IPS DF 19.7 (cell line): ENCODE measurements at regions not wholly inside any gene's neighbourhood (a gene's known extent, or its start where the extent isn't known, plus 50 kb on each side); places are given as distances from the start of the nearest gene placed in this dataset.
A peak's percentile ranks its signal among the peaks of the same experiment; 100 is the strongest.

Source experiments
- DNase-seq: peaks from one replicate; pipeline ENCODE4 v3.0.0-alpha.2; 2013; ENCODE audit warnings: low read depth, low spot score

DNA sequence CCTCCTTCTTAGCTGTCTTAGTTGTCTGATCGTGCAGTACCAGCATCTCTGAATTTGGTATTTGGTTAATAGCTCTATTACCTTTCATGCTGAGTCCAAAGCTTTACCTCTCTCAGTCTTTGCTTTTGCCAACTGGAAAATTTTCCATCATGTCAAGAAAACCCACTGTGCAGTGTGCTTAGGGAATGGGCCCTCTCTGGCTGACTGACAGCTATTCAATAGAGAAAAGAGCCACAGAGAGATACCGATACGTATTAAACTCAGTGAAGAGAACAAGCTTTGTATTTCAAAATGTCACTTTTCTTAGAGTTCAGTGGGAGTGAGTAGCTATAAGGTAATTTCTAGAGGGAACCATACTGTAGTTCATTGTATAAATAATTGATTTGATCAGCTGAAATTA is 1507.1 kb downstream of the C4orf33 start:
- DNase-seq = no peak

DNA sequence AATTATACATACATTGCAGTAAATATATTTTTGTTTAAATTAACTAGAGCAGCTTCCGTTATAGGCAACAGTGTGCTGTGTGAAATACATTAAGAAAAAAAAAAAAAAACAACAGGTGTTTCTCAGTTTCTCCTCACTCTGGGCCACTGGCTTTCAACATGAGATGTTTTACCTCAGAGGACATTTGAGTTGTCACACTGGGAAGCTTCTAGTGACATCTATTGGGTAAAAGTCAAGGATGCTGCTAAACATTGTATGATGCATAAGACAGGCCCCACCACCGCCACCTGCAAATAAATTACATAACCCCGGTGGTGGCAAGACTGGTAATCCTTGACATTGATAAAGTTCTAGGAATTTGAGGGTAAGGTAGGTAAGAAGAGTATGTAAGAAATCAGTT is 1512.2 kb downstream of the C4orf33 start:
- DNase-seq = no peak

GRCh38 chr4:130628531-130628930 is 1532.6 kb downstream of the C4orf33 start:
- no peak for DNase-seq

DNA sequence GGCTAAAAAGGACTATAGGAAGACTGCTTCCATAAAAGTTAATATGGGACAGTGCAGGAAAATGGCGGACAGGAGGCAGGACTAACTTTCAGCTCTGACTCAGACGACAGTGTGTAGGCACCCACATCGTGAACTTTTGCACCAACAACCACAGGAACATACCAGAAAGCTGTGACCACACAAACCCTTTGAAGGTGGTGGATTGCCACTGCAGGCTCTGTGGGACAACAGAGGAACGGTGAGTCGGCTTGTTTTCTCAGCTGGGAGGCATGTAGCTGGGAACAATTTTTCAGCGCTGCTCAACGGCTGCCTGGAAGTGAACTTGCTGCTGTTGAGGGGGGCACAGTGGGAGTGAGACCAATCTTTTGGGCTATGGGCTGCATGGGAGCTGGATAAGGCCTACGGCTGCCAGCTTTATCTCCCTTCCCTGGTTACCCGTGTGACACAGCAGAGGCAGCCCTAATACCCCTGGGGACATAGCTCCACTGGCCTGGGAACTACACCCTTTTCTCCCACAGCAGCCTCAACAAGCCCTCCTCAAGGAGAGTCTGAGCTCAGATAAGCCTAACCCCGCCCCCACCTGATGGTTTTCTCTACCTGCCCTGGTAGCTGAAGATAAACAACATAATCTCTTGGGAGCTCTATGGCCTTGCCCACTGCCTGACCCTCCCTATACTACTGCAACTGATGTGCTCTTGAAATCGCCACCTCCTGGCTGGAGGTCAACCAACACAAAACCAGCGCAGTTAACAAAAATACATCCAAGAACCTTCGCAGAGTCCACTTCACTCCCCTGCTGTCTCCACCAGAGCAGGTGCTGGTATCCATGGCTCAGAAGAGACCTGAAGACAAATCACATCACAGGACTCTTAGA is 1537.0 kb downstream of the C4orf33 start:
- no peak for DNase-seq

GRCh38 chr4:130636486-130636885 is 1540.5 kb downstream of the C4orf33 start:
- no peak for DNase-seq

DNA sequence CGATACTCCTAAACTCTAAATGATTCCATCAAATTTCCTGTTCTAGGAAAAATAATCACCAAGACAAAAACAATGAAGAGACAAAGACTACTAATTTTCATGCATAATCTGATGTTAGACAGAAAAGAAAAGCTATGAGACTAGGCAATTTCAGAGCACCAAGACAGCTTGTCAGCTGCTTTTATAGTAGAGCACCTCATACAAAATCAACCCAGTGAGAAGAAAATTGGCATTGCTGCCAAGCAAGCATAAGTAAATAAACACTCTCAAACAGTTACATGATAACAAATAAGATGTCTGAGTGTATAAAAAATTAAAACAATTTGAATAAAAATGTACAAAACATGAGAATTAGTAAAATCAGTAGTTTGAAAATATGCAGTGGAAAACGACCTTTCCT is 1544.6 kb downstream of the C4orf33 start:
- DNase-seq = no peak

DNA sequence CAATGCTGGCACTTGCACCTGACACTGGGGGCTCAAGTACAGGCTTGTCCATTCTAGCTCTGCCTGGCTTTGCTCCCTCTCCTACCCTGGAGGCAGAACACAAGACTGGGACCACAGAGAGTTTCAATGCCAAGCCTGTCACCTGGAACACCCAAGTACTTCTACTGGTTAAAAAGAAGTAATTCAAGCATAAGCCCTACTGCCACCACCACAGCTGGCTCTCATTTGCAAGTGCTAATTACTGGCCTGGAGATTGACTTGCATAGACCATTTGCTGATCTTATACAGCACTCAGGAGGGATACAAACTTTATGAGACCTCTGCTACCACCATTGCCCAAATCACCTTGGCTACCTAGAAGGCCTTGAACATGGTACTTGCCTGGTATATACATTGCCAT is 1550.9 kb downstream of the C4orf33 start:
- DNase-seq = no peak

DNA sequence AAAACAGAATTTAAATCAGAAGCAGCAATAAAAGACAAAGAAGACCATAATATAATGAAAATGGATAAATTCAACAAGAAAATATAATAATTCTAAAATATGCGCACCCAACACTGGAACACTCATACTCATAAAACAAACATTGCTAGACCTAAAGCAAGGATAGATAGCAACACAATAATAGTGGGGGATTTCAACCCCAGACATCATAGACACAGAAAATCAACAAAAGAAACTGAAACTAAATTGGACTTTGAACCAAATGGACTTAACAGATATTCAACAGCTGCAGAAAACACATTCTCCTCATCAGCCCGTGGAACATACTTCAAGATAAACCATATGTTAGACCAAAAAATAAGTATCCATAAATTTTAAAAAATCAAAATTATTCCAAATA is 1552.6 kb downstream of the C4orf33 start:
- no peak for DNase-seq

GRCh38 chr4:130653842-130654241 is 1557.9 kb downstream of the C4orf33 start:
- DNase-seq = no peak

DNA sequence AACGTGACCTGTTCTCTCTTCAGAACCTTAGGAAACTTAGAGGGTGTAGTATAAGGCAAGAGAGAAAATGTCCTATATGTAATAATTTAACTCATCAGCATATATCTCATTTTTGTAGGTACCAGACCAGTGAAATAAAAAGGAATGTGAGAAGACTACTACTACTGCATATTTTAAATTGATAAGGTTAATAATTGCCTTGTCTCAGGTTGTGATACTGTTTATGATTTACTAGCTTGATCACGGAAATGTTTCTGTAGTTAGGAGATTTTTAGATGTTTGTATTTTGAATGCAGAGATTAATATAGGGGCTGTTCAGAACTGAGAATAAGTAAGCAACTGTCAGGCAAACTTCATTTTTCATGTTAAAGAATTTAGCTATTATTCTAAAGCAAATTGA is 1563.4 kb downstream of the C4orf33 start:
- DNase-seq = no peak

GRCh38 chr4:130668859-130669258 is 1572.9 kb downstream of the C4orf33 start:
- no peak for DNase-seq

DNA sequence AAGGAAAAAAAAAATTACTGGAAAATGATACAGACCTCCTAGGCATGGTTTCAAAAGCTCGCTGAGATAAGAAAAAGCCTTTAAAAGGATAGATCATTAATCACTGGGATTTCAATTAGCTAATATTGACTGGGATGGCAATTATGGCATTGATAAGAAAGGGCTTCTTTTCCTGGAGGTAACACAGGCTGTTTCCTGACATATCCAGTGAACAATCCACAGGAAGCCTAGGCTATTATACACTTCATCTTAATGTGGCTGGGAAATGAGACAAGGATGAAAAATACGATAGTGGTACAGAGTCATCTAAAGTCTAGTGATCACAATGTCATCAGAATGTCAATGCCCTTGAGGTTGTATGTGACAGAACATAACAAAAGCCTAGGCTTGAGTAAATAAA is 1579.3 kb downstream of the C4orf33 start:
- no peak for DNase-seq

- DNase-seq = no peak
Measured at GRCh38 chr4:130689181-130689580, 1593.2 kb downstream of the C4orf33 start.

DNA sequence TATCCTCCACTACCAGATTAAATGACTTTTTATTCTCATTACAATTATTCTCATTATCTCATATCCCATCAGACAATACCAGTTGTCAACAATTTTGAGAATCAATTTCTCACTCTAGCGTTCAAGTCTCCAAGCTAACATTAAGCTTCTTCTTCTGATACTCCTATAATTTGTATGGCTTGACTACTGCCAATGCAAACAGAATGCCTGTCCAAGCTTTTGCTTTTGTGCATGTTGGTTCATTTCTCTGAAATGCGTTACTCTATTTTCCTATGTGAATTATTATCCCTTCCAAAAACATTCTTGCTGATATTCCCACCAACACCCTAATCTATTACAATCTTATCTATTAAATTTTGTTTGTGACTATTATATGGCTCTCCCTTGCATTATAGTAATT is 1602.3 kb downstream of the C4orf33 start:
- no peak for DNase-seq

GRCh38 chr4:130699004-130699403 is 1603.1 kb downstream of the C4orf33 start:
- DNase-seq = no peak

GRCh38 chr4:130703211-130703935 is 1607.4 kb downstream of the C4orf33 start:
- DNase-seq = no peak

- DNase-seq = no peak
Measured at GRCh38 chr4:130705023-130705422, 1609.1 kb downstream of the C4orf33 start.

DNA sequence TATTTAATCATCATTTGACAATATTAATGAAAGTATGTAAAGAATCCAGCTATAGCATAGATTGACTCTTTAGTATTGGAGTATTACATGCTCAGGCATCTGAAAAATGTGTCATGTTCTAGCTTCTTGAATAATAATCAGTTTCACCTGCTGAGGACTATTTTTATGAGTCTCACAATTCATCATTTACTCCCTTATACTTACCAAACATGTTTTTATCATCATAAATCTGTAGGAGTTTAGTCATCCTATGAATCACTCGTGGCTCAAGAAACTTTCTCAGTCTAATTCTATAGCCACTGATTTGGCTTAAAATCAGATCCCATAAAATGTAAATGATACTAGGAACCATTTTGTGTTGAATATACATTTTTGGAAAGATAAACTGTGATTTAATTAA is 1616.1 kb downstream of the C4orf33 start:
- no peak for DNase-seq

GRCh38 chr4:130714006-130714405 is 1618.1 kb downstream of the C4orf33 start:
- no peak for DNase-seq

GRCh38 chr4:130722361-130722760 is 1626.4 kb downstream of the C4orf33 start:
- DNase-seq = peak; percentile 23

DNA sequence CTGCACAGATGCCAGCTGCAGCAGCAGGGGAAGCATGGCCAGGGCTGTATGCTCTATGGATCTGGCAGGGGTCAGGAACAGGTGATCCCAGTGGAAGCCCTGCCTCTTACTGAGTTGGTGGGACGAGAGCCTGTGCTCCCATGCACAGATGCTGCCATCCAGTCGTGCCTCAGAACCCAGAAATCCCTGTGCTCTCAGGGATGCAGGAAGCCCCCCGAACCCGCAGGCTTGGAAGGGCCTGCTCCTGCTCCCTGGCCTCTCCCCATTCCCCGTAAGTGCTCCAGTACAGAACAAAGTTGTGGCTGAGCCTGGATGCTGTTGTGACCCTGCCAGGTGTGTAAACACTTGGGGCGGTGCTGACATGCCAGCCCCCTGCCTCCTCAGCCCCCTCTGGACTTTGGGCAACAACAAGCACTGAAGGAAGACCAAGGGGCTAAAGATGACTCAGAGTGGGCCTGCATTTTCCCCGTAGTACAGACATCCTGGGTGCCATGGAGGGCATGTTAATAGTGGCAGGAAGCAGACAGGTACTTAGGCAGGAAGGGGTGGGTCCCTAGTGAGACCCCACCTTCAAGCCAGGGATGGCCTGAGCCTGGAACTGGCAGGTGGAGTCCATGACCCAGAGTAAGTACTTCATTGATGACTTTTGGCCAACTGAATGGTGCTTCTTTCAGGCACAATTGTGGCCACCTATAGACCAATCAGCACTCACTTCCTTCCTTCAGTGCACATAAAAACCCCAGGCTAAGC is 1640.7 kb downstream of the C4orf33 start:
- DNase-seq = no peak

GRCh38 chr4:130738233-130738632 is 1642.3 kb downstream of the C4orf33 start:
- DNase-seq = no peak
